ENCODE measurements at regions not wholly inside any gene's neighbourhood (a gene's known extent, or its start where the extent isn't known, plus 50 kb on each side); places are given as distances from the start of the nearest gene placed in this dataset.
"Not testable (repeated sequence)": the region's sequence is repeated elsewhere in the genome, so short reads cannot be mapped to it uniquely, and the experiment has no call there.

DNA sequence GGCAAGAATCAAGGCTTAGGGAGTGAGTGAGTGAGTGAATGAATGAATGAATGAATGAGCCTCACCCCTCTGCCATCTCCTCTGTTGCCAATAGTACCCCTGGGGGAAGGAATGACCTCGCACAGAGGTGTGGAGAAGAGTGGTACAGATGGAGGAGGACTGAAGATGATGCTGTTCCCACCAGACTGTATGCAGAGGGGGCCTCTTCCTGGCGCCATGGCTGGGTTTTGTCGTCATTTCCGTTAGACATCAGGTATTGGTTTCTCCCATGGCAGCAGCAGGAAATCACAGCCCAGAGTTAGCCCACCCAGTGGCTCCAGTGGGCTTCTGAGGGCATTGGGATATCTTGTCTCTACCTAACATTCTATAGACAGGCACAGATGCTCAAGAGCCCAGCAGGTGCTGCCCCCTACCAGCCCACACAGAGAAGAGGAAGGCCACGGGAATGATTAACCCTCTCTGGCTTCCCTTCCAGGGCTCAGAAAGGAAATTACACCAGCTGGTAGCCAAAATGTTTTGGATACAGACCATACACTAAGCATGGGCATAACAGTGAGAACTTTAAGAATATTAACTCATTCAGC lies 109.8 kb upstream of the SLC6A11 start:
- DNase-seq (ENCODE audit: low spot score) = no peak

GRCh38 chr3:10706740-10707399 lies 109.2 kb upstream of the SLC6A11 start:
- no peak for DNase-seq (ENCODE audit: low spot score)

DNA sequence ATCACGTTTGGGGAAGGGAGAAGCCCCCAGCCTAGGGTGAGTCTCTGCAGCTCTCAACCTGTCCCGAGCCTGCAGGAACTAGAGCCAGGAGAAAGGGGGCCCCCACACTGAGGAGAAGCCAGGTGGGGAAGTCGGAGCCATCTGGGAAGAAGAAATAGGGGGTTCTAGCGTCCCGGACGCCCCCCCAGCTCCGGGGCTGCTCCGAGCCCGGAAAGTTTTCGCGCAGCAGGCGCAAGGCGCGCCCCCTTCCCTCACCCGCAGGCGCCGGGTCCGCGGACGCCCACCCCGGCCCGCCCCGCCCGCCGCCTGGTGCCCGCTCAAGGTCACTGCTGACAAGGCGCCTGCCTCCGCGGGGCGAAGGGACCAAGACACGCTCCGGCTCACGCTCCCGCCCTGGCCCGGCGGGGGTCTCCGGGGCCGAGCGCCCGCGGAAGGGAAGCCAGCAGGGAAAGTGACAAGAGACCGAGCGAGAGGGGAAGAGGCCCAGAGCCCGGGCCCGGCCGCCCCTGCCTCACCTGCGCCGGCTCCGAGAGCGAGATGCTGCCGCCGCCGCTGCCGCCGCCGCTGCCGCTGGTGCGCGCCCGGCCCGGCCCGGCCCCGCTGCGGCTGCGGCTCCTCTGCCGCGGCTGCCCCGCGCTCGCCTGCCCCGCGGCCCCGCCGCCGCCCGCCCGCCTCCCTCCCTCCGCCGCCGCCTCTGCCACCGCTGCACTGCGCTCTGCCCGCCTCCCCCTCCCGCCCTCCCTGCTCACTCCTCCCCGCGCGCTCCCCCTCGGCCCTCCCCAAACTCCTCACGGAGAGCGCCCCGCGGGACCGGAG lies 108.4 kb upstream of the SLC6A11 start:
- peak; percentile 64 for DNase-seq (ENCODE audit: low spot score)

- DNase-seq (ENCODE audit: low spot score) = peak; percentile 55
Observed at GRCh38 chr3:10708216-10708893, 107.7 kb upstream of the SLC6A11 start.

- no peak for DNase-seq (ENCODE audit: low spot score)
Observed at GRCh38 chr3:10709110-10709781, 106.8 kb upstream of the SLC6A11 start.

DNA sequence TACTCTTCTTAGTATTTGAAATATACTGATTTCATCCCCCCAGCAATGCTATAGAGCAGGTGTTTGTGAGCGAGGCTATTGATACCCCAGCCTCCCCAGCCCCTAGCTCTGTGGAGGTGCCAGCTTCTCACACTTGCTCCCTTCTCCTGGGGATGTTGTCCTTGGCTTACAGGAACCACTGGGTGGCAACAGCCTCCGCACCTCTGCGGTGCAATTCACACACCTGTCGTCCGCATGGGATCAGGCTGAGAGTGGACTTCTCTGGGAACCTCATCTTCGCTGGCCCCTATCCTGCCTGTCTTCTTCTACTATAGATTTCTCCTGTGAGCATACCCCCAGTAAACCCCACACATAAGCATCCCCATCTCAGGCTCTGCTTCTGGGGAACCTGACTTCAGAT lies 103.9 kb upstream of the SLC6A11 start:
- DNase-seq (ENCODE audit: low spot score) = no peak

DNA sequence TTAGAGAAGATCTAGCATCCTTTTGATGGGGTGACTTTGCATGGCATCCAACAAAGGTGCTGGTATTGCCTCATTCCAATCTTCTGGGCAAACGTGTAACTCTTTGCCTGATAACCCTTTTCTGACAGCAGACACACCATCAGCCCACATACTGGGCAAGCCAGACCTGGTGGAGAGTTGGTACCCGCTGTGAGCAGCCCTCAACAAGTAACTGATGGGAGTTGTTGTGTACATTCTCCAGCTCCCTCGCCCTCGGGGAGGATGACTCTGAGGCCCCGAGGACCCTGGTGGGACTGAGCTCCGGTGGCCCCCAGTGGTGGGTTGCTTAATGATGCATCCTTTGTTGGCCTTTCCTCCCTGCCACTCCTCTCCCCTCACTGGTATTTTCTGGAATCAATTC lies 102.4 kb upstream of the SLC6A11 start:
- DNase-seq (ENCODE audit: low spot score) = no peak

DNA sequence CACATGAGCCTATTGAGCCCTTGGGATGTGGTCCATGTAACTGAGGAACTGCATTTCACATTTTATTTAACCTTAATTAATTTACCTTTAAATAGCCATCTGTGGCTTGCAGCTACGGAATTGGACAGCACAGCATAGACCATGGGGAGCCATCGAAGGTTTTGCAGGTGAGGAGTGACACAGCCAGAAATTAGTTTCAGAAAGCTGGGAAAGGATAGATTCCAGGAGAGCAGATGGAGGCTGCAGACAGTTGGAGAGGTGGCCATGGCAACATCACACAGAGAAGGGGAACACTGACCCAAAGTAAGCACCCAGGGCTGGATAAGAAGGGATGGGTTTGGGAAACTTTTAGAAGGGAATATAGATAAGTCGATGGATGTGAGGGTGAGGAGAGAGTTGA lies 100.1 kb upstream of the SLC6A11 start:
- DNase-seq (ENCODE audit: low spot score) = no peak

DNA sequence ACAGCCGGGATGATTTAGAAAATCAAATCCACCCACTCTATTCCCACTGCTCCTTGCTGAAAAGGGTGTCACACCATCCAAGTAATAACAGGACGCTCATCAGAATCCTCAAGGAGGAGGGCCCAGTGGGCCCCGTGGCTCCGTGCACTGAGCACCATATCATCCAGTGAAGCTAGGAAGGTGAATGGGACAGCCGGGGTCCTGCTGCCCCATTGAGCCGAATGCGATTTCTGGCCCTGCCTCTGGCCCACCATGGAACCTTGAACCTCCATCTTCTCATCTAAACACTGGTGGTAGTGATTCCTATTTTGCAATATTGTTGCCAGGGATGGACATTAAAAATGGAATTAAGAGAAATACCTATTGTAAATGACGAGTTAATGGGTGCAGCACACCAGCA lies 99.1 kb upstream of the SLC6A11 start:
- no peak for DNase-seq (ENCODE audit: low spot score)

DNA sequence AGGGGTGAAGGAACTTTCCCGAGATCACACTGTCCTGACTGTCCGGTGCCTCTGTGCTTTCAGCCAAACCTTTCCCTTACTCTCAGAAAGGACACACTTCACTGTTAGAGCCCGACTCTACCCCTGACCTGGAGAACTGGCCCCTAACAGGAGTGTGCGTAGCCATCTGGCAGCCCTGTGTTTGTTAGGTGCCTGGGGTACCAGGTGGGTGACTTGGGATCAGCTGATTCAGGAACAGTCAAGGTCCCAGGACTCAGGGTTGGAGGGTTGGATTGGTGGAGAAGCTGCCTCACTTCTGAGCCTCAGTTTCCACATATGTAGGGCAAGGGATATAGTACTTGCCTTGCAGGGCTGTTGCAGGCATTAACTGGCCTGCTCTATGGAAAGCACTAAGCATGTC lies 98.3 kb upstream of the SLC6A11 start:
- DNase-seq (ENCODE audit: low spot score) = no peak

- DNase-seq (ENCODE audit: low spot score) = peak; percentile 18
Observed at GRCh38 chr3:10721101-10721500, 94.9 kb upstream of the SLC6A11 start.

GRCh38 chr3:10722911-10723310 lies 93.1 kb upstream of the SLC6A11 start:
- peak; percentile 32 for DNase-seq (ENCODE audit: low spot score)

GRCh38 chr3:10723991-10724390 lies 92.0 kb upstream of the SLC6A11 start:
- peak; percentile 36 for DNase-seq (ENCODE audit: low spot score)

DNA sequence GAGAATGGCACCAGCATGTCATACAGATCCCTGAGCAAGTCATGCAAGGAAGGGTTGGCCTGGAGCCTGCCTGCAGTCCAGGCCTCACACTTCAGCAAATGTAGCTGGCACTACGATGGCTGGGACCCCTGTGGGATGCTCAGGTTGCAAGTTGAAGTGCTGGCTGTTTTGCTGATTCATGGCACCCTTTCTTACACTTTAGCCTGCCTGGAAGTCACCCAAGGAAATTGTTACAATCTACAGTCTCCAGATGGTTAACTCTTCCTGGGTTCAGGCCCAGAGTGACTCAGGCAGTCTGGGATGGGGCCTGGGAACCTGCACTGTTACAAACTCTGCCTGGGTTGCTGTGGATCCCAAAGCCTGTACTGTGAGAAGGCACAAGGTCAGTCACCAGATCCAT lies 91.0 kb upstream of the SLC6A11 start:
- DNase-seq (ENCODE audit: low spot score) = no peak

GRCh38 chr3:10725846-10726245 lies 90.2 kb upstream of the SLC6A11 start:
- DNase-seq (ENCODE audit: low spot score) = no peak

DNA sequence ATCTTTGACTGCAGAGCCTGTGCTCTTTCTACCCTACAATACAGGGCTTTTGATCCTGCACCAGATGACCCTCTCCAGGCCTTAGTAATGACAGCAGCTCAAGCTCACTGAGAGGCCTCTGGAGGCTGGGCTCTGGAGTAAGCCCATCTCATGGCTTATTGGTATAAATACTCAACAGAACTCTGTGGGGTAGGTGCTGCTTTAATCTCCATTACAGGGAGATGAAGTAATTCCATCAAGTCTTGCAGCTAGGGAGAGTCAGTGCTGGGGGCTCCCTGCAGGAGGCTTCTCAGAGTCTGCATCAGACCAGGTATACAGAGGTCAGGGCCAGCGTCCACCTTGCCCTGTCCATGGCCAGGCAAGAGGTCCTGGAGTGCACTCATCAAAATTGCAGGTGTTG lies 89.2 kb upstream of the SLC6A11 start:
- peak; percentile 12 for DNase-seq (ENCODE audit: low spot score)

DNA sequence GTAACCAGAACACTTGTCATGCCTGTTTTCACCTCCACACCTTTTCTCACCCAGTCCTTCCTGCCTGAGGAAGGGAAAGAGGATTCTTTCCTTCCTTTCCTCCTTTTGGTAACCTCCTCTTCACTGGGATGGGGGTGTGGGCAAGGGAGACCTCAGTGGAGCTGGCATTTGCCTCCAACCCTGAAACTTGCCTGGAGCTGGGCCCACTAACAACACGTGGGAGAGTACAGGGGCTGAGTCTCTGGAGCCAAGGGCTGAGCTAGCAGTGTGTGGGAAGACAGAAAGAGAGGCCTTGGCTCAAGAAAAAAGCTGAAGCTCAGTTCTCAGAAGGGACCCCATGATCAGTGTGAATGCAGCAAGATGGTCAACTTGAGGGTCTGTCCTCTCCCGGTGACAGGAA lies 86.6 kb upstream of the SLC6A11 start:
- DNase-seq (ENCODE audit: low spot score) = peak; percentile 15

DNA sequence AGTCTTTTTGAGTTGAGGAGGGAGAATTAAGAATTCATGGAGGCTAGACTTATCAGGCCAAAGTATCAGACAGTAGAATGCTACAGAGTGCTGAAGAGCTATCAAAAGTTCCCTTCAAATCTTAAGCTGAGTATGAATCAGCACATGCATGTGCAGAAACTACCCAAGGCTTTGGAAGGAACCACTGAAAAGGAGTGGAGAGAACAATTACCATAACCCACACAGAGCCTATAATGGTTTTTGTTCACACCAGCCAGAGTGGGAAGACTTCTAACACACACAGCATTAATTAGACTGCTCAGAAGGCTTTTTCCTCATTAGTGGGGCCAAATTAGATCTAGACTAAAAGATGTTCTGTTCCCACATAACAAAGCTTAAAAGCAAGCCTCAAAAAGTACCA lies 83.7 kb upstream of the SLC6A11 start:
- DNase-seq (ENCODE audit: low spot score) = no peak

DNA sequence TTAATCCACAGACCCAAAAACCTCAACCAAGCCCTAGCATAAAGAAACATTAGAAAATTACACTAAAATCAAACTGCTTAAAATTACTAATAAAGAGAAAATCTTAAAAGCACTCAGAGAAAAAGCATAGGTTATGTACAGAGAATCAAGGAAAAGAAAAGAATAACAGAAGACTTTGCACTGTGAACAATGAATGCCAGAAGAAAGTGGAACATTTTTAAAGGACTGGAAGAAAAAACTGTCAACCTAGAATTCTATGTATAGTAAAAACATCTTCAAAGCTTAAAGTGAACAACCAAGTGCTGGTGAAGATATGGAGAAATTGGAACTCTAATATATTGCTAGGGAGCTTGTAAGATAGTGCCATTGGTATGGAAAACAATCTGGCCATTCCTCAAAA lies 82.7 kb upstream of the SLC6A11 start:
- no peak for DNase-seq (ENCODE audit: low spot score)

DNA sequence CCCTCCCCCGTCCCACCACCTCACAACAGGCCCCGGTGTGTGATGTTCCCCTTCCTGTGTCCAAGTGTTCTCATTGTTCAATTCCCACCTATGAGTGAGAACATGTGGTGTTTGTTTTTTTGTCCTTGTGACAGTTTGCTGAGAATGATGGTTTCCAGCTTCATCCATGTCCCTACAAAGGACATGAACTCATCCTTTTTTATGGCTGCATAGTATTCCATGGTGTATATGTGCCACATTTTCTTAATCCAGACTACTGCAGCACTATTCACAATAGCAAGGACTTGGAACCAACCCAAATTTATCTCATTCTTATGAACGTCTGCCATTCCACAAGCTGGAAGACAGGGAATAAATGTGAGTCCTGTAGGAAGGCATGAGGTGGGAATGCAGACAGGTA lies 79.6 kb upstream of the SLC6A11 start:
- DNase-seq (ENCODE audit: low spot score) = not testable (repeated sequence)

DNA sequence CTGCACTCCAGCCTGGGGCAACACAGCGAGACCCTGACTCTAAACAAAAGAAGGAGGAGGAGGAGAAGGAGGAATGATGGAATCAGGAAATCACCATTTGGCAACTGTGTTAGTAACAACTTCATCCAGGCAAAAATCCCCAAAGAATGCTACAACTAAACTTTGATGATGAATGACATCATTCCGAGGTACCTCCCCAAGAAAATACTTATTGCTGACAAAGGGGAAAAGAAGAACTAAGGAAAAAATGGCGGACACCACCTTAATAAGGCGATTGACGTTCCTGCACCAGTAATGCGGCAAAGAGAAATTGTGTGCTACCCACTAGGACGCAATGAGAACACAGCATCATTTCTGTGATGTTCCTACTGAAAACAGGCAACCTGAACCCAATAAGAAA lies 78.2 kb upstream of the SLC6A11 start:
- no peak for DNase-seq (ENCODE audit: low spot score)

GRCh38 chr3:10738688-10739372 lies 77.2 kb upstream of the SLC6A11 start:
- DNase-seq (ENCODE audit: low spot score) = peak; percentile 88
